ENCODE measurements at regions not wholly inside any gene's neighbourhood (a gene's known extent, or its start where the extent isn't known, plus 50 kb on each side); places are given as distances from the start of the nearest gene placed in this dataset.

- no peak for TF ChIP-seq CTCF (IDR thresholded peaks at IDR 0.05; ENCODE audit: low read depth, low read length)
- DNase-seq (ENCODE audit: low read depth, low spot score), result no peak
- no peak overlapping the region for H3K27ac ChIP-seq (ENCODE audit: low read depth, low read length)
- H3K27me3 ChIP-seq (ENCODE audit: control insufficient read depth, insufficient read depth, low read length), result no peaks in the 10 kb centered on the region
- H3K9me3 ChIP-seq (ENCODE audit: control insufficient read depth, insufficient read depth, low read length), result no peaks in the 10 kb centered on the region
- ChIA-PET POLR2A (no interaction called here), CTCF (no interaction called here)
- no peak overlapping the region for H3K4me3 ChIP-seq (ENCODE audit: low read depth, low read length)
These were observed 139.2 kb downstream of the CRYBB2 start for GRCh38 chr22:25358421-25359170.

GRCh38 chr22:25359601-25360261, 140.3 kb downstream of the CRYBB2 start:
- no peak overlapping the region for H3K4me3 ChIP-seq (ENCODE audit: low read depth, low read length)
- ChIA-PET CTCF (interaction anchor here (0.6 kb wide), 1 partner anchor 151 kb away, joined by 3 read pairs; no protein-coding TSS in a partner anchor), POLR2A (no interaction called here)
- no peaks in the 10 kb centered on the region for H3K27me3 ChIP-seq (ENCODE audit: control insufficient read depth, insufficient read depth, low read length)
- no peak overlapping the region for H3K27ac ChIP-seq (ENCODE audit: low read depth, low read length)
- DNase-seq (ENCODE audit: low read depth, low spot score), result no peak
- H3K9me3 ChIP-seq (ENCODE audit: control insufficient read depth, insufficient read depth, low read length), result no peaks in the 10 kb centered on the region
- TF ChIP-seq CTCF (IDR thresholded peaks at IDR 0.05; ENCODE audit: low read depth, low read length), result no peak

GRCh38 chr22:25360411-25360810, 141.0 kb downstream of the CRYBB2 start:
- no peak for DNase-seq (ENCODE audit: low read depth, low spot score)
- H3K9me3 ChIP-seq (ENCODE audit: control insufficient read depth, insufficient read depth, low read length), result no peaks in the 10 kb centered on the region; the same call in 1 of the 2 replicates
- no peaks in the 10 kb centered on the region for H3K27me3 ChIP-seq (ENCODE audit: control insufficient read depth, insufficient read depth, low read length)
- ChIA-PET CTCF (interaction anchor here (0.6 to 1.8 kb wide), 2 partner anchors 87 to 152 kb away, joined by 3 to 7 read pairs; no protein-coding TSS in a partner anchor), POLR2A (no interaction called here)
- H3K4me3 ChIP-seq (ENCODE audit: low read depth, low read length), result no peak overlapping the region
- no peak overlapping the region for H3K27ac ChIP-seq (ENCODE audit: low read depth, low read length)
- TF ChIP-seq CTCF (IDR thresholded peaks at IDR 0.05; ENCODE audit: low read depth, low read length), result no peak

- POLR2A ChIA-PET, result no interaction called here
- no peak for TF ChIP-seq CTCF (IDR thresholded peaks at IDR 0.05; ENCODE audit: low read depth, low read length)
- DNase-seq (ENCODE audit: low read depth, low spot score), result no peak
- Histone ChIP-seq H3K4me3 (ENCODE audit: low read depth, low read length) (no peak overlapping the region), H3K9me3 (ENCODE audit: control insufficient read depth, insufficient read depth, low read length) (no peaks in the 10 kb centered on the region; the same call in 1 of the 2 replicates), H3K27ac (ENCODE audit: low read depth, low read length) (no peak overlapping the region), H3K27me3 (ENCODE audit: control insufficient read depth, insufficient read depth, low read length) (no peaks in the 10 kb centered on the region)
- CTCF ChIA-PET, result interaction anchor here (1.8 kb wide), 1 partner anchor 87 kb away, joined by 7 read pairs; no protein-coding TSS in a partner anchor
These were observed 141.6 kb downstream of the CRYBB2 start for GRCh38 chr22:25360891-25361645.
